Glutamatergic neuron (in vitro differentiated cells): ENCODE measurements at regions not wholly inside any gene's neighbourhood (a gene's known extent, or its start where the extent isn't known, plus 50 kb on each side); places are given as distances from the start of the nearest gene placed in this dataset.

ENCODE experiments used
- DNase-seq: peaks from one replicate; pipeline ENCODE4 v3.0.0; 2022
- H3K27ac Mint-ChIP-seq: one replicate; pipeline ENCODE4 v1.8.0; 2020; ENCODE audit warnings: mild to moderate bottlenecking, mixed read lengths, inconsistent platforms; ENCODE audit not compliant: unreplicated experiment
- H3K27me3 Mint-ChIP-seq: one replicate; pipeline ENCODE4 v1.8.0; 2020; ENCODE audit warnings: mild to moderate bottlenecking, moderate library complexity, mixed read lengths, inconsistent platforms; ENCODE audit not compliant: unreplicated experiment
- H3K36me3 Mint-ChIP-seq: one replicate; pipeline ENCODE4 v1.8.0; 2020; ENCODE audit warnings: mild to moderate bottlenecking, mixed read lengths, inconsistent platforms; ENCODE audit not compliant: unreplicated experiment
- H3K4me1 Mint-ChIP-seq: one replicate; pipeline ENCODE4 v1.8.0; 2020; ENCODE audit warnings: mild to moderate bottlenecking, low read depth, mixed read lengths, inconsistent platforms; ENCODE audit not compliant: unreplicated experiment
- H3K4me3 Mint-ChIP-seq: one replicate; pipeline ENCODE4 v1.8.0; 2020; ENCODE audit warnings: mild to moderate bottlenecking, mixed read lengths, inconsistent platforms; ENCODE audit not compliant: unreplicated experiment
- H3K9me3 Mint-ChIP-seq: one replicate; pipeline ENCODE4 v1.8.0; 2020; ENCODE audit warnings: mild to moderate bottlenecking, moderate library complexity, mixed read lengths, inconsistent platforms; ENCODE audit not compliant: unreplicated experiment
- TF ChIP-seq, protein P1 (sequence below): fragments of 200-600 bp; sonication (generic); IDR thresholded peaks from one replicate; pipeline ENCODE4 v1.5.0; 2021; ENCODE audit not compliant: partially characterized antibody, unreplicated experiment

DNA sequence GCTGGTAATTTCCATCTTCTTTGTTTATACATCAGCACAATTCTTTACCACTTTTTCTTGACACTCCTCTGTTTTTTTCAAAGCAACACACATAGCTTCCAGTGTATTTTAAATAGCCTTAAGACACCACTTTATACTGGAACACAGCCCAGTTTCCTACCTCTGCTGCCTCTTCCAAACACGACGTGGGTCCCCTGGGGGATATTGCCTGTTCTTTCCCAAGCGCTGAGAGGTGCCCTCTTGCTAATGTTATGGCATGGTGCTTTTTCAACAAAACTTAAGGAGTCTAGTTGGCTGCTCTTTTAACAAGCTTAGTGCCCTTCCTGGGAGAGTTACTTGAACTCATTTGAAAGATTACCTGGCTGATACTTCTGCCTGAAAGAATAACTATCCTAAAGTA is 112.7 kb downstream of the OLFM4 start:
- DNase-seq: peak; percentile 43
- Mint-ChIP-seq H3K27me3 (peaks cover 4% of the 10 kb centered on the region), H3K4me1 (peaks cover 18% of the 10 kb centered on the region), H3K4me3 (no peak overlapping the region), H3K9me3 (peaks cover 2% of the 10 kb centered on the region), H3K36me3 (no peaks in the 10 kb centered on the region), H3K27ac (no peak overlapping the region)
- TF ChIP-seq, protein P1, sequence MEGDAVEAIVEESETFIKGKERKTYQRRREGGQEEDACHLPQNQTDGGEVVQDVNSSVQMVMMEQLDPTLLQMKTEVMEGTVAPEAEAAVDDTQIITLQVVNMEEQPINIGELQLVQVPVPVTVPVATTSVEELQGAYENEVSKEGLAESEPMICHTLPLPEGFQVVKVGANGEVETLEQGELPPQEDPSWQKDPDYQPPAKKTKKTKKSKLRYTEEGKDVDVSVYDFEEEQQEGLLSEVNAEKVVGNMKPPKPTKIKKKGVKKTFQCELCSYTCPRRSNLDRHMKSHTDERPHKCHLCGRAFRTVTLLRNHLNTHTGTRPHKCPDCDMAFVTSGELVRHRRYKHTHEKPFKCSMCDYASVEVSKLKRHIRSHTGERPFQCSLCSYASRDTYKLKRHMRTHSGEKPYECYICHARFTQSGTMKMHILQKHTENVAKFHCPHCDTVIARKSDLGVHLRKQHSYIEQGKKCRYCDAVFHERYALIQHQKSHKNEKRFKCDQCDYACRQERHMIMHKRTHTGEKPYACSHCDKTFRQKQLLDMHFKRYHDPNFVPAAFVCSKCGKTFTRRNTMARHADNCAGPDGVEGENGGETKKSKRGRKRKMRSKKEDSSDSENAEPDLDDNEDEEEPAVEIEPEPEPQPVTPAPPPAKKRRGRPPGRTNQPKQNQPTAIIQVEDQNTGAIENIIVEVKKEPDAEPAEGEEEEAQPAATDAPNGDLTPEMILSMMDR: no peak

- H3K36me3 Mint-ChIP-seq: no peaks in the 10 kb centered on the region
- peaks cover 4% of the 10 kb centered on the region for H3K27me3 Mint-ChIP-seq
- no peak overlapping the region for H3K4me3 Mint-ChIP-seq
- H3K27ac Mint-ChIP-seq: no peak overlapping the region
- H3K4me1 Mint-ChIP-seq: peaks cover 22% of the 10 kb centered on the region
- peaks cover 2% of the 10 kb centered on the region for H3K9me3 Mint-ChIP-seq
- no peak for DNase-seq
- TF ChIP-seq, protein P1: no peak
Measured at GRCh38 chr13:53142306-53142705, 113.7 kb downstream of the OLFM4 start.

DNA sequence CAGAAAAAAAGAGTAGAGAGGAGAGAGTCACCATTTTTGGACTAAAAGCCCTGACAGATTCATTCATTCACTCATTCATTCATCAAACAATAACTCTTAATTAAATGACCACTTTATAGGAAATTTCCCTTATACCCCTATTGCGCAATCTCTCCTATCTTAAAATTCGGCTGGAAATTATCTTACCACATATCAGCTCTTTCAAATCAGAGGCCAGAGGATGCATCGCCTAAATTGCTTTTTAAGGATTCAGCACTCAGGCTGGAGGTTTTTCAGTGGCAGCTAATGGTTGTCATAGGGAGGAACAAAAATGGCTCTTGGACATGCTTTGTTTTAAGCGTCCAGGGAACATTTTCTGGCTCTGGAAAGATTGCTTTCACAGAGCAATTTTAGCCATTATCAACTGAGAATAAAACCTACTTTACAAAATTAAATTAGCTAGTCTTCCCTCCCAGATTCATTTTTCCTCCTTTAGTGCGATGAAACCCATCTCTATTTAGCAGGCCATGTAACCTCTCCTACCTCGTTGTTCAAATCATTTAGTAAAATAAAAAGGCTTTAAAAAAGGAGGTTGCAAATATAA is 115.2 kb downstream of the OLFM4 start:
- TF ChIP-seq, protein P1: no peak
- Mint-ChIP-seq H3K27me3 (peaks cover 4% of the 10 kb centered on the region), H3K27ac (no peak overlapping the region), H3K4me3 (no peak overlapping the region), H3K36me3 (no peaks in the 10 kb centered on the region), H3K9me3 (peaks cover 2% of the 10 kb centered on the region), H3K4me1 (peaks cover 22% of the 10 kb centered on the region)
- no peak for DNase-seq

DNA sequence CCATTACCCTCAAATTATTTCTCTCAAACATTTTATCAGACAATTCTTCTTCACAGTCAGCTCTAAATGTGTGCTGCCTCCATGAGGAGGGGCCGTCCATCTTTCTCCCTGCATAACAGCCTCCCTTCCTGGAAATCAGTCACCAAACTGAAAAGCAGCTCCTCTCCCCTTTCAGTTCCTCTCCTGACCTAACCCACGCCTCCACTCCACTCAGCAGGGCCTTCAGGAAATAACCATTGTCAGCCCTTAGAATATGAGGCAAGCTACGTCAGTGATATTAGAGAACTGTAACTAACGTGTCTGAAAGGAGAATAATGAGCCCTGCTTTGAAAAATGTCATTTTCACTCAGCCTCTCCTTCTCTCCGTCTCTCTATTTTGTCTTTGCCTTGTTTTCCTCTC is 116.2 kb downstream of the OLFM4 start:
- Mint-ChIP-seq H3K36me3 (no peaks in the 10 kb centered on the region), H3K9me3 (peaks cover 4% of the 10 kb centered on the region), H3K4me3 (no peak overlapping the region), H3K4me1 (peaks cover 22% of the 10 kb centered on the region), H3K27me3 (peaks cover 4% of the 10 kb centered on the region), H3K27ac (no peak overlapping the region)
- TF ChIP-seq, protein P1: no peak
- DNase-seq: no peak

DNA sequence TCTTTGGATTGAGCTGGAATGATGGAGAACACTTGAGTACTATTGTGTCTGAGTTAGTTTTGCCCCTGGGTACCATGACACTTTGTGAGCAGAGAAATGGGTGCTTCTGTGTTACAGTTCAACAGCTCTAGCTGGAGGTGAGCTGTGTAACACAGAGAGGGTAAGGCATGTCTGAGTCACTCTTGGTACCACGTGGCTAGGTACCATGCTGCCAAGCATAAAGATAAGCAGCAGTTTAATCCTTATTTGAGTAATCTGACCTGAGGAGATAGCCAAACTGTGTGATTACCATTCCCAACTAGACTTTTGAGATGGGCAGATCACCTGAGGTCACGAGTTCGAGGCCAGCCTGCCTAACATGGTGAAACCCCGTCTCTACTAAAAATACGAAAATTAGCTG is 122.0 kb downstream of the OLFM4 start:
- Mint-ChIP-seq H3K9me3 (peaks cover 1% of the 10 kb centered on the region), H3K4me1 (peaks cover 20% of the 10 kb centered on the region), H3K27ac (no peak overlapping the region), H3K36me3 (no peaks in the 10 kb centered on the region), H3K27me3 (peaks cover 2% of the 10 kb centered on the region), H3K4me3 (no peak overlapping the region)
- DNase-seq: no peak
- TF ChIP-seq, protein P1: no peak
